MG63 (cell line): ENCODE measurements at regions not wholly inside any gene's neighbourhood (a gene's known extent, or its start where the extent isn't known, plus 50 kb on each side); places are given as distances from the start of the nearest gene placed in this dataset.
A peak's percentile ranks its signal among the peaks of the same experiment; 100 is the strongest.

Experiments
- DNase-seq: peaks from one replicate; pipeline ENCODE4 v3.0.0-alpha.2; 2020
- H3K27me3 ChIP-seq: fragments of 250-450 bp; sonication (Bioruptor Pico); 2 replicates; pipeline ENCODE4 v1.5.1; 2020; ENCODE audit warnings: mild to moderate bottlenecking, moderate library complexity
- H3K36me3 ChIP-seq: fragments of 250-450 bp; sonication (Bioruptor Pico); 2 replicates; pipeline ENCODE4 v1.5.1; 2020; ENCODE audit warnings: mild to moderate bottlenecking, moderate library complexity
- H3K4me3 ChIP-seq: fragments of 250-450 bp; sonication (Bioruptor Pico); 2 replicates; pipeline ENCODE4 v1.5.1; 2020; ENCODE audit warnings: mild to moderate bottlenecking, moderate library complexity
- H3K9me3 ChIP-seq: fragments of 250-450 bp; sonication (Bioruptor Pico); 2 replicates; pipeline ENCODE4 v1.5.1; 2020; ENCODE audit warnings: mild to moderate bottlenecking, moderate library complexity

DNA sequence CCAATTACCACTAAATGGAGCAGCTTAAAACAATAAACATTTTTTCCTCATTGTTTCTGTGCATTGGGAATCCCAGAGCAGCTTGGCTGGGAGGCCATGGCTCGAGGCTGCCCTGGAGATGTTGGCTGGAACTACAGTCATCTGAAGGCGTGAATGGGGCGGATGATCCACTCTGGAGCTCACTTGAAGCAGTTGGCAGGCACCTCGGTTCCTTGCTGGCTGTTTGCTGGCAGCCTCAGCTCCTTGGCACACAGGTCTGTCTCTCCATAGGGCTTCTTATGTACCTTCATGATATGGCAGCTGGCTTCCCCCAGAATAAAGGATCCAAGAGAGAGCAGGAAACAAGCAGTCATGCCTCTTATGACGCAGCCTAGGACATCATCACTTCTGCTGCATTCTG, 227.0 kb upstream of the COPS8 start:
- no peaks in the 10 kb centered on the region for H3K36me3 ChIP-seq
- H3K9me3 ChIP-seq, result no peaks in the 10 kb centered on the region
- peak; percentile 64 for DNase-seq
- no peaks in the 10 kb centered on the region for H3K27me3 ChIP-seq
- no peak overlapping the region for H3K4me3 ChIP-seq

DNA sequence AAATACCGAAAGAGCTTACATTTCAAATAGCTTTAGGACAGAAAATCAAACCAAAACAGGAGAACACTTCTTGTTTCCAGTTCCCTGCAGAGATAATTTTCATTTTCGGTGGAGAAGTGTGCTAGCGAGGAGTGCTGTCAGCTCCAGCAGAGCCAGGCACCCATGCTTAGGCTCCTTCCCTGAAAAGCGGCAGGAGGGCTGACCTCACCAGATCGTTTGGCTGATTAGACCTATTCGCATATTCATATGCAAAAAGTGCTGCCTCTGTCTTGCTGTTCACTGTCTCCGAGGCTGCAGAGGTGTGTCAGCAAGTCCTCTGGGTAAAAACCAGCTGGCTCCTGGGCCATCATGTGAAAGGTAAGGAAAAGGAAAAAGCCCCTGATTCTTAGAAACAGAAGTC, 225.8 kb upstream of the COPS8 start:
- Histone ChIP-seq H3K27me3 (no peaks in the 10 kb centered on the region), H3K9me3 (peaks cover 2% of the 10 kb centered on the region; the same call in 1 of the 2 replicates), H3K4me3 (no peak overlapping the region), H3K36me3 (no peaks in the 10 kb centered on the region)
- DNase-seq, result no peak

DNA sequence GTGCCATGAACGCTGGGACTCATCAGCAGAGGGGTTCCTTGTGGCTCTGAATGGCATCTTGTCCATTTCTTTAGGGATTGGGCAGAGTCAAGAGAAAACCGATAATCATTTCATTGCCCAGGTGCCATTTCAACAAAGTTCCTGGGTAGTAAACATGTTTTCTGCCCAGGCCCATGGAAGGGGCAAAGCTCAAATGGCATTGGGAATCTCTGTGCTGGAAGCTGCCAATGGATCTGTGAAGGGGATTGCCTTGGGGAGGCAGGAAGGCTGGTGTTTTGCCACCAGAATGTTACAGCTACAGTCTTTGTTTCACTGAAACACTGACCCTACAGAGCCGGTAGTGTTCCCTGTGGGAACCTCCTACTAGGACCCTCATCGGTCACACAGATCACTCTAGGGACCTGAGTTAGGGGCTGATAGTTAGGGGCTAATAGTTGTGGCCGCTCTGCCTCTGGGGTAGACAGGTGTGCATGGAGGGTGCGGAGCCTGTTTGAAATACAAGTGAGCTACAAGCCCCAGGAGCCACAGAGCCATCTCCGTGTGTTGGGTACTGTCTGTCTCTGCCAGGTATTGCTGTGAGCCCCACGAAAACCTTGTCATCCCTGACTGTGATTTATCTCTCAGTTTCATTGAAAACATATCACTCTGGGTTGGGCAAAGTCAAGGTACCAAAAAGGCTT, 224.4 kb upstream of the COPS8 start:
- no peaks in the 10 kb centered on the region for H3K36me3 ChIP-seq
- DNase-seq, result no peak
- H3K27me3 ChIP-seq, result no peaks in the 10 kb centered on the region
- H3K4me3 ChIP-seq, result no peak overlapping the region
- peaks cover 2% of the 10 kb centered on the region; the same call in 1 of the 2 replicates for H3K9me3 ChIP-seq

DNA sequence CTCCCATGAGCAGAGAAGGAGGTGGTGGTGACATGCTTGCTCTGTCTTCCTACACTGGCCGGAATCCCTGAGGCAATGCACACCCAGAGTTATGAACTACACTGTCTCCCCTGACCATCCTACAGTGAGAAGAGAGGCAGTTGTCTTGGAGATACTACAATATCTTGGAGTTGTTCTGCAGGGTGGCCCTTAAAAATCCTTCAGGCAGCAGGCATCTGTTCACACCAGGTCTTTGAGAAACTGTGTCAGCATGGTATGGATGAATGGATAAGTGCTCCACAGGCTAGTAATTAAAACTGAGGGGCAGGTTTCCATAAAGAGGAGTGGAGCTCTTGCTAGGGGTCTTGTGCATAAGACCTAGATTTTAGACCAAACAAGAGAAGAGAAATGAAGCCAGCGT, 223.7 kb upstream of the COPS8 start:
- no peak for DNase-seq
- Histone ChIP-seq H3K4me3 (no peak overlapping the region), H3K36me3 (no peaks in the 10 kb centered on the region)

DNA sequence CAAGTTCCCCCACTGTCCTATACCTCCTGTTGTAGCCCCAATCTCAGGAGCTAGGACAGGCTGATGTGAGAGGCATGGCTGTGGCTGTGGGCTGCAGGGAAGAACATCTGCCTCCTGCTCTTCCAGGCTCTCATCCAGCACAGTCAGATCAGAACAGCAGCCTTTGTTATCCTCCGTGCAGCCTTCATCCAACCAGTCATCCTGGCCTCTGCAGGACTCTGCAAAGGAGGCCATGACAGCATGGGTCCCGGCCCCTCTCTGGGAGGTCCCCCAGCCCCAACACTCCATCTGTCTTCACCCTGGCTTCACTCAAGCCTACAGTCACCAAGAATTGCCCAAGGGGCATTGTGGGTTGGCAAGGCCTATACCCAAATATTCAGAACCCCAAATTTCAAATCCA, 223.2 kb upstream of the COPS8 start:
- no peak overlapping the region for H3K4me3 ChIP-seq
- no peaks in the 10 kb centered on the region for H3K36me3 ChIP-seq
- H3K9me3 ChIP-seq, result peaks cover 2% of the 10 kb centered on the region; the same call in 1 of the 2 replicates
- no peaks in the 10 kb centered on the region for H3K27me3 ChIP-seq
- DNase-seq, result peak; percentile 30

More for the DNA sequence above, 223.7 kb upstream of the COPS8 start:
- H3K9me3 ChIP-seq, result peaks cover 2% of the 10 kb centered on the region; the same call in 1 of the 2 replicates
- no peaks in the 10 kb centered on the region for H3K27me3 ChIP-seq

DNA sequence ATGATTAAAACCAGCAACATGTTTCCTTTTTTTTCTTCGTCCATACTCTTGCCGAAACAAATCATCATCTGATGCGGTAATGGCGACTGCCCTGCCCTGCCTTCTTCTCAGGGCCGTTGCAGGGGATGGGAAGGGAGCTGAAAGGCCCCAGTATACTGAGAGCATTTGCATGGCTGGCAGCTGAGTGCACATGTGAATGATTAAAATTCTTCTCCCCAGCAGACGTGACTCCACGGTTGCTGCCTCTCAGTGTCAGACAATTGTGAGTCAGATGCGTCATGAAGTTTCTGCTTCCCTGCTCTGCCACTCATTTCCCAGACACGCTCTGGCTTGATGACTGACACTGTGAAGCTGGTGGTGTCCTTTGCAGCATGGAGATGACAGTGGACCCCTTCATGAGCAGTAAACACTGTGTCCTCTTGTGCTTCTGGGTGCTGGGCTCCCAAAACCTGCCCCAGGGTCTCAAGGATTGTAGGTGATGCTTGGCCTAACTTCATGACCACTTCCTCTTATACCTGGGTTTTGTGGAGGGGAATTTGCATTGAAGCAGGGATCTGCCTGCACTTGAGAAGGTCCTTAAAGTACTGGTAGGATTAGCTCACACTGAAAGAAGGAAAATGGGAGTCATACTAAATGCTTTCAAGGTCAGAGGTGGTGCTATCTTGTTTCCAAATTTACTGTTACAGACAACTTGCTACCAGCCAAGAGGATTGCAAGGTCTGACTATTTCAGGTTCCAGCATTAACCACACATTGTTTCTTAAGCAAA, 222.5 kb upstream of the COPS8 start:
- H3K4me3 ChIP-seq, result no peak overlapping the region
- H3K27me3 ChIP-seq, result no peaks in the 10 kb centered on the region
- H3K9me3 ChIP-seq, result peaks cover 2% of the 10 kb centered on the region; the same call in 1 of the 2 replicates
- DNase-seq, result peak; percentile 73
- H3K36me3 ChIP-seq, result no peaks in the 10 kb centered on the region

DNA sequence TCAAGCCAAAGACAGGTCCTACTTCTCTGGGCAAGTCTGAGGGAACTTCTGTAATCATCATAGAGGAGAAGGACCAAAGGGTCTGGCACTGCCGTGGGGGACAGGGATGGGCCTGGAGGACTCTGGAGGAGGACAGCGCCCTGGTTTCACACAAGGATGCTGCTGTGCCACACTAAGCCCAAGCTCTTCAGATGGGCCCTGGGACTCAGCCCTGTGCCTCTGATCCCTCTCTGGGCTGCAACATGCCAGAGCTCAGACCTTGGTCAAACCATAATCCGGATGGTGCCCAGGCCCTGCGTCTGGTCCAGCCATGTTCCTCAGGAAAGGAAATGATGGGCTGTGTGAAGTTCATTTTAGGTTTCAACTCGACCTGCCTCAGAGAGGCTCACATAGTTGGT, 222.0 kb upstream of the COPS8 start:
- no peak for DNase-seq
- peaks cover 2% of the 10 kb centered on the region; the same call in 1 of the 2 replicates for H3K9me3 ChIP-seq
- H3K27me3 ChIP-seq, result no peaks in the 10 kb centered on the region
- no peak overlapping the region for H3K4me3 ChIP-seq
- no peaks in the 10 kb centered on the region for H3K36me3 ChIP-seq

DNA sequence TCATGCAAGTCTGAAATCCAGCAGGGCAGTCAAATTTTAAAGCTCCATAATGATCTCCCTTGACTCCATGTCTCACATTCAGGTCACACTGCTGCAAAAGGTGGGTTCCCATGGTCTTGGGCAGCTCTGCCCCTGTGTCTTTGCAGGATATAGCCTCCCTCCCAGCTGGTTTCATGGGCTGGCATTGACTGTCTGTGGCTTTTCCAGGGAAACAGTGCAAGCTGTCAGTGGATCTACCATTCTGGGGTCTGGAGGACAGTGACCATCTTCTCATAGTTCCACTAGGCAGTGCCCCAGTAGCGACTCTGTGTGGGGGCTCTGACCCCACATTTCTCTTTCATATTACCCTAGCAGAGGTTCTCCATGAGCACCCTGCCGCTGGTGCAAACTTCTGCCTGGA, 220.6 kb upstream of the COPS8 start:
- Histone ChIP-seq H3K4me3 (no peak overlapping the region), H3K36me3 (no peaks in the 10 kb centered on the region), H3K27me3 (no peaks in the 10 kb centered on the region), H3K9me3 (peaks cover 2% of the 10 kb centered on the region; the same call in 1 of the 2 replicates)
- no peak for DNase-seq

DNA sequence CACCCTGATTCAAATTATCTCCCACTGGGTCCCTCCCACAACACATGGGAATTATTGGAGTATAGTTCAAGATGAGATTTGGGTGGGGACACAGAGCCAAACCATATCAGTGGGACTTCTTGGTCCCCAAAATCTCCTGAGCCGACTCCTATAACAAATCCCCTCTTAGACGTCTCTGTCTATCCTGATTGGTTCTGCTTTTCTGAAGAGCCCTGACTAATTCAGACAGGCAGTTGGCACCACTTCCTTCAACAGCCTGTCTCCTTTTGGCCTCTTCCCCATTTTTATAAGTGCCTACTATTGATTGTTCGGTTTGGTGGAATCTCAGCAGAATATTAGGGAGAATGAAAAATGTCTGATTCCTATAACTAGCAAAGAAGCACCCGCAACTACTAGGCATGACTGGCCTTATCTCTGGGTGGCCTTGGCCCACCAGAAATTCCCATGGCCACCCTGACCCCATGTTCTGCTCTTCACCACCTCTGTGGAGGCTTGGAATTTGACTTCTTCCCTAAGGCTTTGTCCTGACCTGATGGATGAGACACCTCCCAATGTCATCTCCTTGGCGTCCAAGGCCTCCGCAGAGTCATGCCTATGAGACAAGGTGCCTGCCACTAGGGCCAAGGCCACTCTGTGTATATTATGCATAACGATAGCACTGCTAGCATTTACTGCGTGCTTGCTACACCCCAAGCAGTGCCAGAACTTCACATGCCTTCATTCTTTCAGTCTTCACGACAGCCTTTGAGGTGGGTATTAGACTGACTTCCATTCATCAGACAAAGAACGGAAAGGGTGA, 218.9 kb upstream of the COPS8 start:
- Histone ChIP-seq H3K9me3 (peaks cover 2% of the 10 kb centered on the region; the same call in 1 of the 2 replicates), H3K4me3 (no peak overlapping the region), H3K36me3 (no peaks in the 10 kb centered on the region), H3K27me3 (no peaks in the 10 kb centered on the region)
- DNase-seq, result no peak

DNA sequence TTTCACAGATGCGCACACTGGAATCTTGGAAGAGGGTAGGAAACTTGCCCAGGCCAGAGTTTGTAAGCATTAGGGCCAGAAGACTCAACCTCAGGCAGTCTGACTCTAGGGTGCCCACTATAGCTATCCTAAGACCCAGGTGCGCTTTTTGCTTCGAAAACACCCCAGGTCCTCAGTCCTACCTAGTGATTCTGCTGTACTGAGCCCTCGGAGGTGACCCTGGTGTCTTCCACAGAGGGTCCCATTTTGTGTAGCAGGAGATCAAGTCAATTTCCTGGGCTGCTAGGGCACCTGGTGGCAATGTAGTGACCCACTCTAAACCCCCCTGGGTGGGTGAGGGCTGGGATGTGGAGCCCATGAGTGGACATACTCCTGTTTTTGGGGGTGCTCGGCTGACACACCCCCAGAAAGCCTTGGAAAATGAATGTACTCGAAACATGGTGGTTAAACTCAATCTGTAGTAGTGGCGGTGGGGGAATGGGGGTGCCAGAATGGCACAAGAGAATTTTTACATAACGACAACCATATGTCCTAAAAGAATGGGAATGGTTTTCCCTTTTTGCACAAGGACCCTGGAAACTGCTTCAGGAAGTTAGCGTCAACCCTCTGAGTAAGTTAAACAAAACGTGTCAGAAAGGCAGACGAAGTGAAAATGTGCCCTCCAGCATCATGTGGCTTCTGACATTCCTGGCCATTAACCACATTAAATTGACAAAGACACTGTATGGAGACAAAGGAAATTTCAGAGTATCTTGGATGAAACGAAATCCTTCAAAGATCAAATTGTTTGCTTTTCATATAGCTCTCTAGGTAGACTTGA, 218.0 kb upstream of the COPS8 start:
- Histone ChIP-seq H3K27me3 (no peaks in the 10 kb centered on the region), H3K4me3 (no peak overlapping the region), H3K9me3 (peaks cover 2% of the 10 kb centered on the region; the same call in 1 of the 2 replicates), H3K36me3 (no peaks in the 10 kb centered on the region)
- DNase-seq, result no peak

DNA sequence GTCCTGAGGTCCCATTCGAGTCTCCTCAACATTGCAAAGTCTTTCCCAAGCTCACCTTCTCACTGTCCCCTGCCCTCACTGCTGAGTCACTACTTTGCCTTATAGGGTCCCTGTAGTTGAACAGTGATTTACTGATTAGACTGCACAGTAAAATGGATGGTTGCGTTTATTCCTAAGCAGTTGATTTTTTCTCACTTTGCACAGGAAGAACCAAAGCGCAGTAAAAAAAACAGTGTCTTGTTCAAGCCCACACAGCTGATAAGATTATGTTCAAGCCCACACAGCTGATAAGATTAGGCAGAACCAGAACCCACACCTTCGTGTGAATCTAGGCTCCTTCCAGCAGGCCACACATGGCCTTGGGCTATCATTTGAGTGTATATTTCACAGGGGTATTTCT, 215.3 kb upstream of the COPS8 start:
- H3K4me3 ChIP-seq, result no peak overlapping the region
- no peaks in the 10 kb centered on the region for H3K9me3 ChIP-seq
- H3K27me3 ChIP-seq, result no peaks in the 10 kb centered on the region
- no peak for DNase-seq
- no peaks in the 10 kb centered on the region for H3K36me3 ChIP-seq

DNA sequence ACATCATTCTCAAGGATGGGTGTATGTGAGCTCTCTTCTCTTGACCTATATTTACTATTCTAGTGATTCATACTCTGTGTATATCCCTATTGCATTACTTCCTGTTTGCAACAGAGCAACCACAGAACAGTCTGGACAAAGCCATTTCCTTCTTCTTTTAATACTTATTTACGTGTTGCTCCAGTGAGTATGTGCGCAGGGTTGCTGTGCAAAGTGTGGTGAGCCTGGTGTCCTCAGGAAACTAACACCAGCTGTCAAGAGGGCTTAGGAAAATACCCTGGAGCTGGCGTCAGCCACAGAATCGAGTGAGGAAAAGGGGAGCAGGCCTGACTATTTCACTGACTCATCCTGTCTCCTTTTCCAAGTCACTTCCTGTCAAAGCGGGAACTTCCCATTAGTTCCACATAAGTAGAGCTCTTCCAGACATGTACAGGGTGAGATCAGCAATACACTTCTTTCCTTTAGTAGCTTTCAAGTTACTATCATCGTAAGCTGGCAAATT, 214.1 kb upstream of the COPS8 start:
- peak; percentile 92 for DNase-seq
- Histone ChIP-seq H3K36me3 (no peaks in the 10 kb centered on the region), H3K9me3 (no peaks in the 10 kb centered on the region), H3K4me3 (no peak overlapping the region), H3K27me3 (no peaks in the 10 kb centered on the region)

DNA sequence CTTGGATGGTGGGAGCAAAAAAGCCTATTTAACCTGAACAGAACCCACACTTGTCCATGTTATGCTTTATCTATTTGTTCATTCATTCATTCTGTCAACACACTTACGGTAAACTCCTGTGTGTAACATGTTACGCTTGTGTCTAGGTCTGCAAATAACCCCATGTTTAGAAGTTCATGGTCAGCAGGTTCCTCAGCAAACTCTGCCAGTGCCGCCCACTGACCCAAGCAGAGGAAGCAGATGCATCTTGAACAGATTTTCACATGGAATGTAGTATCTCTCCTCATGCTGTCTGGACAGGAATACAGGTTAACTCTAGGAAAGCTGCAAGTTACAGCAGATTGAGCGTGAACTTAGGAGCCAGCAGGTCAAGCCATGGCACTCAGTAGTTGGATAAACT, 213.7 kb upstream of the COPS8 start:
- no peak overlapping the region for H3K4me3 ChIP-seq
- no peaks in the 10 kb centered on the region for H3K36me3 ChIP-seq
- no peaks in the 10 kb centered on the region for H3K27me3 ChIP-seq
- DNase-seq, result no peak
- H3K9me3 ChIP-seq, result no peaks in the 10 kb centered on the region

DNA sequence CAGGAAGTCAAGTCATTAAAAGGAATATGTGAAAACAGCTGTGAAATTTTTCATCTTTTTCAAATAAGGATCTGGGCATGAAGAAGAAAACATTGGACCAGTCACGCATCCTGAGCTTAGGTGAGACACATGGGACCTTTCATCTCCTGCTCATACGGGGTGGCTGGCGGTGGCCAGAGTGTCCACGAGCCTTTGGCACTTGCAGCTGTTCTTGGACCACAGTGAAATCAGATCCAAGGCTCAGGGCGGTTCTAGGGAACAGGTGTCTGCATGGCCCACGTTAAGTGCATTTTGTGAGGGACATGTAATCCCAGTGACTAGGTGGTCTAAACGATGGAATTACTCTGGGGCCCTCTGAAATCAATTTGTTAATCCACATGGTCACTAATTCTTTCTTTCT, 212.7 kb upstream of the COPS8 start:
- no peak for DNase-seq
- Histone ChIP-seq H3K9me3 (no peaks in the 10 kb centered on the region), H3K36me3 (no peaks in the 10 kb centered on the region), H3K4me3 (no peak overlapping the region), H3K27me3 (no peaks in the 10 kb centered on the region)

DNA sequence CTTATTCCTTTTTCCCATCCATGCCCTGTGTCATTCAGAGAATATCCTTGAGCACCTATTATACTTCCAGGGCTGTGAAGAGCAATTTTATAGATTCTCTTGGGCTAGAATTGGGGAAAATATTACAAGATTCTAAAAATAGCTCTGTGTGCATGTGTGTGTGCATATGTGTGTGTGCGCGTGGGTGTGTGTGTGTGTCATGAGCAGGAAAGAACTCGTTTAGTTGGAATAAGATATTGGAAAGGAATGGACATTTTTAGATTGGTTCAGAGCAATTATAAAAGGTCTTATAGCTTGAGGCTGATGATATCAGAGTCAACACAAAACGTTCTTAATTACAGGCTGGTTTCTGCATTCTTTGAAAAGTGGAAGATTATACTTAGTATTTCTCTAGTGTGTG, 212.1 kb upstream of the COPS8 start:
- Histone ChIP-seq H3K9me3 (no peaks in the 10 kb centered on the region), H3K27me3 (no peaks in the 10 kb centered on the region), H3K36me3 (no peaks in the 10 kb centered on the region), H3K4me3 (no peak overlapping the region)
- DNase-seq, result no peak

DNA sequence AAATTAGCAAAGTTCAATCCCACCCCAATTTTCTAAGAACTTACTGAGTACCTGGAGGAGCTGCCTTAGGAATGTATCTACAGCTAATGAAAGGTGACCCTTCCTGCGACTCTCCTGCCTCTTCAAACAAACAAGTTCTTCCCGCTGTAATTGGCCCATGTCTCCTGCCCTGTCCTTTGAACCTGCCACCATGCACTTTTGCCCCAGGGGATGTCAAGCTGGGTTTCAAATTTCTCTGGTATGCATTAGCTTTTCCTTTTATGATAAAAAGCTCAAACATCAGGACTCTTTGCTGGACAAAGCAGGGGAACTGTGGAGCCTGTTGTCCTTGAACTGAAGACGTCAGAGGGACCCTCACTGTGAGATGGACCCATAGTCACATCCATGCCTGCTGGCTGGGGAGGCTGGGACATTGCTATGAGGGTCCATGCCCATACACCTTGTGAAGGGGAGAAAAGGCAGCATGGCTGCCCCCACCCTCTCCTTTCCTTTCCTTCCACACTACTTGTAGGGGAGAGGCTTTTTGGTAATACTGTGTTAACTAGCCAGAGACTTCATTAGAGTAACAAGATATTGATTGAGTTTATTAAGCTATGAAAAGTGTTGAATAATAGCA, 210.7 kb upstream of the COPS8 start:
- Histone ChIP-seq H3K4me3 (no peak overlapping the region), H3K36me3 (no peaks in the 10 kb centered on the region), H3K27me3 (no peaks in the 10 kb centered on the region), H3K9me3 (no peaks in the 10 kb centered on the region)
- no peak for DNase-seq
